Central memory CD8-positive, alpha-beta T cell (primary cell): ENCODE measurements at regions not wholly inside any gene's neighbourhood (a gene's known extent, or its start where the extent isn't known, plus 50 kb on each side); places are given as distances from the start of the nearest gene placed in this dataset.

Experiments used
- ATAC-seq: fragments of 150-1000 bp; cut with Tn5 transposase; replicated peaks from 2 replicates; pipeline ENCODE4 v1.10.0; 2022; ENCODE audit warnings: mild to moderate bottlenecking, moderate FRiP score, moderate number of reproducible peaks; ENCODE audit not compliant: poor library complexity, severe bottlenecking; ENCODE audit errors: extremely low read depth
- DNase-seq, 2 donors: peaks; one replicate each; pipeline ENCODE4 v3.0.0; 2021; ENCODE audit warnings: low spot score in 2 of 2
- H3K27ac Mint-ChIP-seq: one replicate; pipeline ENCODE4 v1.8.0; 2022; ENCODE audit warnings: low read depth, mild to moderate bottlenecking, moderate library complexity, mixed read lengths
- H3K27me3 Mint-ChIP-seq: one replicate; pipeline ENCODE4 v1.8.0; 2022; ENCODE audit warnings: mixed read lengths
- H3K36me3 Mint-ChIP-seq: one replicate; pipeline ENCODE4 v1.8.0; 2022; ENCODE audit warnings: mild to moderate bottlenecking, moderate library complexity, mixed read lengths; ENCODE audit not compliant: insufficient read depth
- H3K4me1 Mint-ChIP-seq: one replicate; pipeline ENCODE4 v1.8.0; 2022; ENCODE audit warnings: mixed read lengths
- H3K4me3 Mint-ChIP-seq: one replicate; pipeline ENCODE4 v1.8.0; 2022; ENCODE audit warnings: mild to moderate bottlenecking, moderate library complexity, mixed read lengths
- H3K9me3 Mint-ChIP-seq: one replicate; pipeline ENCODE4 v1.8.0; 2022; ENCODE audit warnings: mixed read lengths

- no peaks in the 10 kb centered on the region for H3K9me3 Mint-ChIP-seq
- peaks cover 3% of the 10 kb centered on the region for H3K4me1 Mint-ChIP-seq
- no peaks in the 10 kb centered on the region for H3K36me3 Mint-ChIP-seq
- DNase-seq (no peak), ATAC-seq (no peak)
- H3K27me3 Mint-ChIP-seq = peaks cover 27% of the 10 kb centered on the region
- H3K27ac Mint-ChIP-seq = no peak overlapping the region
- no peak overlapping the region for H3K4me3 Mint-ChIP-seq
These were observed 60.3 kb upstream of the GPR45 start for GRCh38 chr2:105181282-105181681.

- no peaks in the 10 kb centered on the region for H3K4me1 Mint-ChIP-seq
- no peak overlapping the region for H3K4me3 Mint-ChIP-seq
- peaks cover 27% of the 10 kb centered on the region for H3K27me3 Mint-ChIP-seq
- no peaks in the 10 kb centered on the region for H3K9me3 Mint-ChIP-seq
- DNase-seq = no peak
- ATAC-seq = no peak
- H3K27ac Mint-ChIP-seq = no peak overlapping the region
- no peaks in the 10 kb centered on the region for H3K36me3 Mint-ChIP-seq
These were observed 57.8 kb upstream of the GPR45 start for GRCh38 chr2:105183555-105184323.

- Mint-ChIP-seq H3K4me1 (no peaks in the 10 kb centered on the region), H3K4me3 (no peak overlapping the region), H3K9me3 (no peaks in the 10 kb centered on the region), H3K27me3 (peaks cover 27% of the 10 kb centered on the region), H3K27ac (no peak overlapping the region), H3K36me3 (no peaks in the 10 kb centered on the region)
- DNase-seq (no peak), ATAC-seq (no peak)
These were observed 57.1 kb upstream of the GPR45 start for GRCh38 chr2:105184420-105184819.

GRCh38 chr2:105186967-105187498 is 54.5 kb upstream of the GPR45 start:
- no peak for DNase-seq
- Mint-ChIP-seq H3K27me3 (peaks cover 31% of the 10 kb centered on the region), H3K4me3 (no peak overlapping the region), H3K9me3 (no peaks in the 10 kb centered on the region), H3K27ac (no peak overlapping the region), H3K36me3 (no peaks in the 10 kb centered on the region), H3K4me1 (no peaks in the 10 kb centered on the region)
- no peak for ATAC-seq

GRCh38 chr2:105187531-105187930 is 54.0 kb upstream of the GPR45 start:
- peaks cover 27% of the 10 kb centered on the region for H3K27me3 Mint-ChIP-seq
- H3K4me3 Mint-ChIP-seq = no peak overlapping the region
- ATAC-seq = no peak
- no peak for DNase-seq
- no peak overlapping the region for H3K27ac Mint-ChIP-seq
- no peaks in the 10 kb centered on the region for H3K4me1 Mint-ChIP-seq
- no peaks in the 10 kb centered on the region for H3K36me3 Mint-ChIP-seq
- no peaks in the 10 kb centered on the region for H3K9me3 Mint-ChIP-seq

GRCh38 chr2:105188343-105188742 is 53.2 kb upstream of the GPR45 start:
- no peak for DNase-seq
- Mint-ChIP-seq H3K9me3 (no peaks in the 10 kb centered on the region), H3K36me3 (no peaks in the 10 kb centered on the region), H3K4me1 (no peaks in the 10 kb centered on the region), H3K27me3 (peaks cover 27% of the 10 kb centered on the region), H3K27ac (no peak overlapping the region), H3K4me3 (no peak overlapping the region)
- ATAC-seq = no peak
